Spleen (tissue), 3 donors: ENCODE measurements at regions not wholly inside any gene's neighbourhood (a gene's known extent, or its start where the extent isn't known, plus 50 kb on each side); places are given as distances from the start of the nearest gene placed in this dataset.

Experiments used
- POLR2A ChIP-seq, 3 donors: fragments of 450-650 bp; IDR thresholded peaks; one replicate each; pipeline ENCODE4 v1.5.1; 2017; ENCODE audit warnings: antibody characterized with exemption in 3 of 3, mild to moderate bottlenecking in 1 of 3
- POLR2AphosphoS5 ChIP-seq, 3 donors: sonication (generic); formaldehyde crosslinking; IDR thresholded peaks; one replicate each; pipeline ENCODE4 v1.5.1; 2017; ENCODE audit warnings: antibody characterized with exemption in 3 of 3

DNA sequence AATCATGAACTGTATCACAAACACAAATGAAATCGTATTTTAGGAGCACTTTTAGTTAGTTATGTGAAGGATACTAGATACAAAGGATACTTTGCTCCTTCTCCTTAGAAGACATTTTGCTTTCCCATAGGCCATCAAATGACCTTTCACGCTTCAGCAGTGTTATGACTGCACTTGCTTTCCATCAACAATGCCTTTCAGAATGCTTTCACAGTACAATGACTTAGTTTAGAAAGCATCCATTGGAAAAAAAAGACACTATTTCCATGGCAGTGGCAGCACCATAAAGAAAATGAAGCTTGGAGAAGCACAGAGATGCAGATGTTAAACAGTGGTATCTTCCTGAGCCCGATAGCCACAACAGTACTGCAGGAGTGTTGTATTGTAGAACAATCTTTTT lies 203.9 kb downstream of the PCSK1 start:
- TF ChIP-seq POLR2A (IDR thresholded peaks at IDR 0.05), result no peak
- TF ChIP-seq POLR2AphosphoS5 (IDR thresholded peaks at IDR 0.05), result no peak
